GM19238 (cell line): ENCODE measurements at regions not wholly inside any gene's neighbourhood (a gene's known extent, or its start where the extent isn't known, plus 50 kb on each side); places are given as distances from the start of the nearest gene placed in this dataset.
"Not testable (repeated sequence)": the region's sequence is repeated elsewhere in the genome, so short reads cannot be mapped to it uniquely, and the experiment has no call there.

Experiments
- DNase-seq: peaks from one replicate; pipeline ENCODE4 v3.0.0; 2011; ENCODE audit warnings: low spot score; ENCODE audit not compliant: insufficient read length

DNA sequence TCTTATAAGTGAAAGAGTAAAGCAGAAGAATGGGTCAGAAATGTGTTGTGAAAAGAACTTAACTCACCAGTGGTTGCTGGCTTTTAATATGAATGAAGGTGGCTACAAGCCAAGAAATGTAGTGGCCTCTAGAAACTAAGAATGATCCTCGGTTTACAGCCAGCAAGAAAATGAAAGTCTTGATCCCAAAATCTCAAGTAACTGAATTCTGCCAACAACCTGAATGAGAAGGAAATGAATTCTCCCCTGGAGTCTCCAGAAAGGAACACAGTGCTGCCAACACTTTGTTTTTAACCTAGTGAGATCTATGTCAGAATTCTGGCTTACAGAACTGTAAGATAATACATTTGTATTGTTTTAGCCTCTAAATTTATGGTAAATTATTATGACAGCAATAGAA lies 193.0 kb downstream of the FZD1 start:
- no peak for DNase-seq

DNA sequence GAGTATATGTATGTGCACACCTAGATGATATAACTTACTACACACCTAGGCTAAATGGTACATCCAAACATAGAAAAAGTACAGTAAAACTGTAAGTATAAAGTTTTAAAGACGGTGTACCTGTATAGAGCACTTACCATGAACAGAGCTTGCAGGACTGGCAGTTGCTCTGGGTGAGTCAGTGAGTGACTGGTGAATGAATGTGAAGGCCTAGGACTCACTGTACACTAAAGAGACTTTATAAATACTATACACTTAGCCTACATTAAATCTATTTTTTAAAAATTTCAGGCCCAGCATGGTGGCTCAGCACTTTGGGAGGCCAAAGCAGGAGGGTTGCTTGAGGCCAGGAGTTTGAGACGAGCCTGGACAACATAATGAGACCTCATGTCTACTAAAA lies 195.3 kb downstream of the FZD1 start:
- no peak for DNase-seq

- no peak for DNase-seq
These were observed 198.1 kb downstream of the FZD1 start for GRCh38 chr7:91462316-91462715.

- no peak for DNase-seq
These were observed 199.1 kb downstream of the FZD1 start for GRCh38 chr7:91463330-91463729.

DNA sequence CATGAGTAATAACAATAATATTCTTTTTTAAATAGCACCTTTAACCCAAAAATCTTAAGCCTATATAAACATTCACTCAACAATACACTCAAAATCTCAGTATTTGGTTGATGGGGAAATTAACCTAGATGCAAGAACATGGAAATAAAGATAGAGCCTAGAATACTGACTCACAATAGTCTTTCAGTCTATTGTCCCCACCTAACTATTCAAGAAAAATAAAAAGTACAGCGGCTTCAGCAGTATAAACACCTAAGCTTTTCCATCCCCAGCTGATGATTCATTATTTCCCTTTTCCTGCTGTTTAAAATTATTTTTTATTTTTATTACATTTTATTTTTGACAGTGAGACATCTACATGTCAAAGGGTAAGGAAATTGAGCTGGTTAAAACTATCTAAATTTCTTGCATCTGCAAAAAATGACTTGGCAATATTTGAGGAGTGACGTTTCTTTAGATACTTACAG lies 201.4 kb downstream of the FZD1 start:
- DNase-seq = no peak

DNA sequence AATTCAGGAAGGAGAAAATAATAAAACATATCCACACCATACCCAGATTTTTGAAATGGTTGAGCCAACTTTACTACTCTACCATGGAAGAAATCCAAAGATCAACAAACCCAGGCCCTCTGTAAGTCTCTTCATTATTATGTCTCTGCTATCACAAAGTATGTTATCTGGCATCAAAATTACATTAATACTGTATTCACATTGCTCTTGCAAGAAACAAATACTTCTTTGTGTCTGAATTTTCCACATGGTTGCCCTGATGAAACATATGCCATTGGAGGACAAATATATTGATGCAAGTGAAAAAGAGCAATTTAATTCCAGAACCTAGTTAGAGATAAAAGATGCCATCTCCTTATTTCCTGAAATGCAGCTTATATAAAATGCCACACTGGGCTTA lies 204.0 kb downstream of the FZD1 start:
- no peak for DNase-seq

DNA sequence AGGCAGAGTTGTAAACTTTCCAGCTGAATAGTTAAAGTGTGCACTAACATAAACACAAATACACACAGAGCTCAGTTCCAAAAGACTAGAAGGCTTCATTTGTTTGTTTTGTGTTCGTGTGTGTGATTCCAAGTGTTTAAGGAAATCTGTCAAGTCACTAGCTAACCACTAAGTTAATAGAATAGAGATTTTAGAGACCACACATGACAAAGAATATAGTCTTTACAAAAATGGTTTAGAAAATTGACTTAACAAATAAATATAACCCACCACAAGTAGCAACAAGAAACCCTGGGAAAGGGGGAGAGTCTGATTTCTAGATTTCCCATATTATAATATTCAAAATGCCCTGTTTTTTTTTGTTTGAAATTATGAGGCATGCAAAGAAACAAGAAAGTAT lies 209.4 kb downstream of the FZD1 start:
- no peak for DNase-seq

- DNase-seq = no peak
These were observed 209.8 kb downstream of the FZD1 start for GRCh38 chr7:91474074-91474473.

DNA sequence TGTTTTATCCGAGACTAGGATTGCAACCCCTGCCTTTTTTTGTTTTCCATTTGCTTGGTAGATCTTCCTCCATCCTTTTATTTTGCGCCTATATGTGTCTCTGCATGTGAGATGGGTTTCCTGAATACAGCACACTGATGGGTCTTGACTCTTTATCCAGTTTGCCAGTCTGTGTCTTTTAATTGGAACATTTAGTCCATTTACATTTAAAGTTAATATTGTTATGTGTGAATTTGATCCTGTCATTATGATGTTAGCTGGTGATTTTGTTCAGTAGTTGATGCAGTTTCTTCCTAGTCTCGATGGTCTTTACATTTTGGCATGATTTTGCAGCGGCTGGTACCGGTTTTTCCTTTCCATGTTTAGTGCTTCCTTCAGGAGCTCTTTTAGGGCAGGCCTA lies 216.2 kb downstream of the FZD1 start:
- DNase-seq = not testable (repeated sequence)

GRCh38 chr7:91491868-91492267 lies 227.6 kb downstream of the FZD1 start:
- no peak for DNase-seq

GRCh38 chr7:91492317-91492716 lies 228.1 kb downstream of the FZD1 start:
- no peak for DNase-seq

DNA sequence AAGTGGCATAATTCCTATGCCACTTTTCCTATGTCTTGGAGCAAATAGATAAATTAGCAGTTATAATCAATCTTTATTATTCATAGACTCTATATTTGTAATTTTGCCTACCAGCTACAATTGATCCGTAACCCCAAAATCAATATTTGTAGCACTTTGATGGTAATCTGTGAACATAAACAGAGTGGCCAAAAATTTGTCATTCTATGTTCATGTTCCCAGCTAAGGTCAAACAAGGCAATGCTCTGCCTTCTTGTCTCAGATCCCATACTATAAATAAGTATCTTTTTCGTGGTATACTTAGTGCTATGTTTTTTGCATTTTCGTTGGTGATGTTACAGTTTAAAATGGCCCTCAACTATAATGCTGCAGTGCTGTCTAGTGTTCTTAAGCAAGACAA lies 228.5 kb downstream of the FZD1 start:
- no peak for DNase-seq

GRCh38 chr7:91494450-91494849 lies 230.2 kb downstream of the FZD1 start:
- no peak for DNase-seq

DNA sequence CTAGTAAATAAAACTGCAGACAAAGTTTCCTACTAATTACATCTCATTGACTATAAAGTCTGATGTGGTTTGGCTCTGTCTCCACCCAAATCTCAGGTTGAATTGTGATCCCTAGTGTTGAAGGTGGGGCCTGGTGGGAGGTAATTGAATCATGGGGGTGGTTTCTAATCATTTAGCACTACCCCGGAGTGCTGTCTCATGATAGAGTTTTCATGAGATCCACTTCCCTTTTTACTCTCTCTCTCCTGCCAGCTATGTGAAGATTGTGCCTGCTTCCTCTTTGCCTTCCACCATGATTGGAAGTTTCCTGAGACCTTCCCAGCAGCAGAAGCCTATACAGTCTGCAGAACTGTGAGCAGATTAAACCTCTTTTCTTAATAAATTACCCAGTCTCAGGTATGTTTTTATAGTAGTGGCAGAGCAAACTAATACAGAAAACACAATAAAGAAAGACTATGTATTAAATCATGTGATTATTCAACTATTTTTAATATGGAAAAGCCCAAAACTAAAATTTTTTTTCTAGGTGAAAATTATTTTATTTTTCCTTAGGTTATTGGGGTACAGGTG lies 232.1 kb downstream of the FZD1 start:
- DNase-seq = no peak

- DNase-seq = not testable (repeated sequence)
These were observed 233.0 kb downstream of the FZD1 start for GRCh38 chr7:91497277-91497676.

- no peak for DNase-seq
These were observed 239.8 kb downstream of the FZD1 start for GRCh38 chr7:91503934-91504555.

DNA sequence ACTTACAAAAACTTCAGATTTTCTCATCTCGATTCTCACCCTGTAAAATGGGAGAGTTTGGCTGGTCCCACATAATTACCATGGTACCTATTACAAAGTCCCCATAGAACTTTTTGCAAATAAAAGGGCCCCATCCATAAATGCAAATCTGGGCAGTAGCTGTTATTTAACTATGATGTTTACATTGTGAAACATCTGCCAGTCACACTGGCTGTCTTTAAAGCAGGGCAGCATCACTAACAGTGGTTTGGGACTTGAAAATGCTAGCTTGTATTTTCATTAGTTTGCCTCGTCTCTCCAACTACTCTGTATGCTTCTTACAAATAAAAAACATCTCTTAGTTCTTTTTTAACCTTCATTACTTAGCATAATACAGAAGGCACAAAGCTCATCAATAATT lies 240.7 kb downstream of the FZD1 start:
- DNase-seq = no peak

GRCh38 chr7:91506966-91507365 lies 242.7 kb downstream of the FZD1 start:
- DNase-seq = not testable (repeated sequence)

DNA sequence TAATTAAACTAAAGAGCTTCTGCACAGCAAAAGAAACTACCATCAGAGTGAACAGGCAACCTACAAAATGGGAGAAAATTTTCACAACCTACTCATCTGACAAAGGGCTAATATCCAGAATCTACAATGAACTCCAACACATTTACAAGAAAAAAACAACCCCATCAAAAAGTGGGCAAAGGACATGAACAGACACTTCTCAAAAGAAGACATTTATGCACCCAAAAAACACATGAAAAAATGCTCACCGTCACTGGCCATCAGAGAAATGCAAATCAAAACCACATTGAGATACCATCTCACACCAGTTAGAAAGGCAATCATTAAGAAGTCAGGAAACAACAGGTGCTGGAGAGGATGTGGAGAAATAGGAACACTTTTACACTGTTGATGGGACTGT lies 247.6 kb downstream of the FZD1 start:
- not testable (repeated sequence) for DNase-seq

DNA sequence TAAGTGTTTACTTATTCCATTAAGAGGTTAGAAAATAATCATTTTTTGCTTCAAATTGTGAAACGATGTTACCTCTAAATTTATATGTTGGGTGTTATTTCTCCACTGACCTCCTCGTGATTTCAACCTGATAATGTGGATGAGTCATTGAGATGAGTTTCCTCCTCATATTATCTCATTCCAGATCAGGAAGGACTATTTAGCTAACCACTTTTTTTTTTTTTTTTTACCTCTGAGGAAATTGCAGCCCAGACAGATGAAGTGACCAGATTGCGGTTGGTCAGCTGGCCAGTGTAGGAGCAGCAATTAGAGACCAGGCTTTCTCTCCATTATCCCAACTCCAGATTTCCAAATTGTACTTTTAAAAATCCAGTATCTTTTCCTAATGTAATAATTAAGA lies 248.7 kb downstream of the FZD1 start:
- no peak for DNase-seq

GRCh38 chr7:91514591-91514990 lies 250.4 kb downstream of the FZD1 start:
- DNase-seq = no peak

- no peak for DNase-seq
These were observed 251.7 kb downstream of the FZD1 start for GRCh38 chr7:91515961-91516360.

DNA sequence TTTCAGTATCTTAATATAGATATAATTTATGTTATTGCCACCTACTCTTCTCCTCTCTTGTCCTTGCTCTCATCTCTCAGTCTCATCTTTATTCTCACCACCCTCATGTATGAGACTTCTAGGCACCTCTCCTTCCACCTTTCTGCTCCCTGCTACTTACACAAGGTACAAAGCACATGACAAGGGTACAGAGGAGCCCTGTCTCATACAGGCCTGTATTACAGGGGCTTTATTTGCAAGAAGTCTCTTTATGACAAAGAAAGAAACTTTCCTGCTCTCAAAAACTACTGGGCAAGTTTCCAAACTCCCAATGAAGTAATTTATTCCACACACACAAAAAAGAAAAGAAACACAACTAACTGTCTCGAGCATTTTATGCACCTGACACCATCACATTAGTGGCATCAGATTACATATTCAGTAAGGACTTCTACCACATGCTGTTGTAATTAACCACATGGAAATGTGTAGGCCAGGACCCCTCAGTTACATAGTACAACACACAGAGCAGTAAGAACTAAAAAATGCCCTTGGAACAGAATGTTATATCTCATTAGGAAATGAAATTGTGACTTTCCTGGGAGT lies 253.1 kb downstream of the FZD1 start:
- DNase-seq = no peak
